ENCODE measurements at regions not wholly inside any gene's neighbourhood (a gene's known extent, or its start where the extent isn't known, plus 50 kb on each side); places are given as distances from the start of the nearest gene placed in this dataset.

DNA sequence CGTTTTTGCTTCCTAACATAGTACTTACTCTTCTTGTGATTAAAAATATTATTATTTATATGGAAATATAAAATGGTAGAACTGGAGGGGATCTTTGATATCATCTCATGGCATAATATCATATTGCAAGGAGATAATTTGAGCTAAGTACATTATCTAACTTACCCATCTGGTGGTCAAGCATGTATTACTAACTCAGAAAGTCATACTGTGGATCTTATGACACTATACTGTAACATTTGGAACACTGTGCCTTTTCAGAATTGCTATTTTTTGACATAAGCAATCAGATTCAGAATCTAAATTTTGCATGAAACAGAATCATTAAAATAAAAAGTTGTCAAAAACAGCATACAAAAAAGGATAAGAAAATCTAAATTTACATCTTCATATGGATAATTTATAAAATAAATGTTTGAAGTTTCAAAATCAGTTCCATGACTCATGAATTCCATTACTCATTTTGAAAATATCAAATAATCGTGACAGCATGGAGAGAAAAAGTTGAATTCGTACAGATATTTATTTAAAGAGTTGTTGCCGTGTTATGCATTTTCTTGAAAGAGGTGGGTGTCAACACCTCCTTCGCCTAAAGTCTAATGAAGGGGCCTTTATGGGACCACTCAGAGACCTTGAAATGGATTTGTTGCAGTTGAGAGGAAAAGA lies 928.1 kb downstream of the PDHA2 start:
- TF ChIP-seq EZH2 (IDR thresholded peaks at IDR 0.05; ENCODE audit: borderline replicate concordance): no peak
- TF ChIP-seq, protein P1, sequence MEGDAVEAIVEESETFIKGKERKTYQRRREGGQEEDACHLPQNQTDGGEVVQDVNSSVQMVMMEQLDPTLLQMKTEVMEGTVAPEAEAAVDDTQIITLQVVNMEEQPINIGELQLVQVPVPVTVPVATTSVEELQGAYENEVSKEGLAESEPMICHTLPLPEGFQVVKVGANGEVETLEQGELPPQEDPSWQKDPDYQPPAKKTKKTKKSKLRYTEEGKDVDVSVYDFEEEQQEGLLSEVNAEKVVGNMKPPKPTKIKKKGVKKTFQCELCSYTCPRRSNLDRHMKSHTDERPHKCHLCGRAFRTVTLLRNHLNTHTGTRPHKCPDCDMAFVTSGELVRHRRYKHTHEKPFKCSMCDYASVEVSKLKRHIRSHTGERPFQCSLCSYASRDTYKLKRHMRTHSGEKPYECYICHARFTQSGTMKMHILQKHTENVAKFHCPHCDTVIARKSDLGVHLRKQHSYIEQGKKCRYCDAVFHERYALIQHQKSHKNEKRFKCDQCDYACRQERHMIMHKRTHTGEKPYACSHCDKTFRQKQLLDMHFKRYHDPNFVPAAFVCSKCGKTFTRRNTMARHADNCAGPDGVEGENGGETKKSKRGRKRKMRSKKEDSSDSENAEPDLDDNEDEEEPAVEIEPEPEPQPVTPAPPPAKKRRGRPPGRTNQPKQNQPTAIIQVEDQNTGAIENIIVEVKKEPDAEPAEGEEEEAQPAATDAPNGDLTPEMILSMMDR (IDR thresholded peaks at IDR 0.05; ENCODE audit: poor library complexity): no peak
